ENCODE measurements at regions not wholly inside any gene's neighbourhood (a gene's known extent, or its start where the extent isn't known, plus 50 kb on each side); places are given as distances from the start of the nearest gene placed in this dataset.

- ChIA-PET POLR2A (no interaction called here), CTCF (interaction anchor here (1.0 kb wide), 1 partner anchor 11 kb away, joined by 4 read pairs; no protein-coding TSS in a partner anchor)
- no peak for DNase-seq (ENCODE audit: low read depth)
- no peak overlapping the region for H3K4me3 ChIP-seq (ENCODE audit: low read depth, low read length)
- H3K36me3 ChIP-seq (ENCODE audit: control insufficient read depth, insufficient read depth, low read length) = no peaks in the 10 kb centered on the region
- no peak for TF ChIP-seq CTCF (IDR thresholded peaks at IDR 0.05; ENCODE audit: insufficient read depth, low read depth, low read length)
- H3K27me3 ChIP-seq (ENCODE audit: control insufficient read depth, insufficient read depth, low read length) = no peaks in the 10 kb centered on the region
Observed at GRCh38 chr16:9270424-9270823, 179.0 kb downstream of the HAPSTR1 start.

GRCh38 chr16:9270941-9271340 lies 179.5 kb downstream of the HAPSTR1 start:
- ChIA-PET POLR2A (no interaction called here), CTCF (interaction anchor here (1.0 kb wide), 1 partner anchor 12 kb away, joined by 4 read pairs; no protein-coding TSS in a partner anchor)
- no peak overlapping the region for H3K4me3 ChIP-seq (ENCODE audit: low read depth, low read length)
- no peak for TF ChIP-seq CTCF (IDR thresholded peaks at IDR 0.05; ENCODE audit: insufficient read depth, low read depth, low read length)
- DNase-seq (ENCODE audit: low read depth) = no peak
- H3K36me3 ChIP-seq (ENCODE audit: control insufficient read depth, insufficient read depth, low read length) = no peaks in the 10 kb centered on the region
- H3K27me3 ChIP-seq (ENCODE audit: control insufficient read depth, insufficient read depth, low read length) = no peaks in the 10 kb centered on the region

- DNase-seq (ENCODE audit: low read depth) = no peak
- CTCF ChIA-PET = no interaction called here
- Histone ChIP-seq H3K4me3 (ENCODE audit: low read depth, low read length) (no peak overlapping the region), H3K36me3 (ENCODE audit: control insufficient read depth, insufficient read depth, low read length) (no peaks in the 10 kb centered on the region), H3K27me3 (ENCODE audit: control insufficient read depth, insufficient read depth, low read length) (no peaks in the 10 kb centered on the region)
- TF ChIP-seq CTCF (IDR thresholded peaks at IDR 0.05; ENCODE audit: insufficient read depth, low read depth, low read length) = no peak
- POLR2A ChIA-PET = no interaction called here
Observed at GRCh38 chr16:9271841-9272240, 180.4 kb downstream of the HAPSTR1 start.

GRCh38 chr16:9275377-9275776 lies 183.9 kb downstream of the HAPSTR1 start:
- ChIA-PET POLR2A (no interaction called here), CTCF (no interaction called here)
- no peaks in the 10 kb centered on the region for H3K27me3 ChIP-seq (ENCODE audit: control insufficient read depth, insufficient read depth, low read length)
- H3K36me3 ChIP-seq (ENCODE audit: control insufficient read depth, insufficient read depth, low read length) = no peaks in the 10 kb centered on the region
- no peak for TF ChIP-seq CTCF (IDR thresholded peaks at IDR 0.05; ENCODE audit: insufficient read depth, low read depth, low read length)
- H3K4me3 ChIP-seq (ENCODE audit: low read depth, low read length) = no peak overlapping the region
- DNase-seq (ENCODE audit: low read depth) = no peak

- H3K27me3 ChIP-seq (ENCODE audit: control insufficient read depth, insufficient read depth, low read length) = no peaks in the 10 kb centered on the region
- TF ChIP-seq CTCF (IDR thresholded peaks at IDR 0.05; ENCODE audit: insufficient read depth, low read depth, low read length) = no peak
- POLR2A ChIA-PET = no interaction called here
- H3K4me3 ChIP-seq (ENCODE audit: low read depth, low read length) = no peak overlapping the region
- CTCF ChIA-PET = no interaction called here
- no peak for DNase-seq (ENCODE audit: low read depth)
- no peaks in the 10 kb centered on the region for H3K36me3 ChIP-seq (ENCODE audit: control insufficient read depth, insufficient read depth, low read length)
Observed at GRCh38 chr16:9275816-9276354, 184.4 kb downstream of the HAPSTR1 start.

Data from BJ (cell line).